Fibroblast of villous mesenchyme (primary cell): ENCODE measurements at regions not wholly inside any gene's neighbourhood (a gene's known extent, or its start where the extent isn't known, plus 50 kb on each side); places are given as distances from the start of the nearest gene placed in this dataset.
"Not testable (repeated sequence)": the region's sequence is repeated elsewhere in the genome, so short reads cannot be mapped to it uniquely, and the experiment has no call there.

ENCODE experiments used
- DNase-seq: peaks from one replicate; pipeline ENCODE4 v3.0.0-alpha.2; 2010; ENCODE audit warnings: low read depth
- H3K4me3 ChIP-seq: 2 replicates; pipeline ENCODE4 v1.5.1; 2011; ENCODE audit warnings: low read depth, mild to moderate bottlenecking, low read length
- TF ChIP-seq, protein P1 (sequence below): IDR thresholded peaks from 2 replicates; pipeline ENCODE4 v1.5.1; 2012; ENCODE audit warnings: low read depth, mild to moderate bottlenecking, low read length; ENCODE audit not compliant: insufficient read depth

DNA sequence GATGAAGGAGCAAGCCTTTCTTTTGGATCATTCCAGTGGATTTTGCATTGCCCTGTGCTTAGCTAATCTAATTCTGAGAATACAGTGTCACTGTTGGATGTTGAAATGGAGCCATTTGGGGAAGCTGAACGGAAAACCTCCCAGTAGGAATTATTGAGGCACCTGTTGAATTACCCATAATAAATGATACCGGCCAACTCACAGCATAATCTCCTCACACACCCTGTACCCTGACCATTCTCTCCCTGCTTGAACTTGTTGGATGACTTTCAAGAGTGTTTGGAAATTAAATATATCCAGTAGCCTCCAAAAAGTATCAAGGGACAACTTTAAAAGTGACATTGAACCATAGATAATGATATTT is 171.4 kb upstream of the HES1 start:
- no peak overlapping the region for H3K4me3 ChIP-seq
- TF ChIP-seq, protein P1, sequence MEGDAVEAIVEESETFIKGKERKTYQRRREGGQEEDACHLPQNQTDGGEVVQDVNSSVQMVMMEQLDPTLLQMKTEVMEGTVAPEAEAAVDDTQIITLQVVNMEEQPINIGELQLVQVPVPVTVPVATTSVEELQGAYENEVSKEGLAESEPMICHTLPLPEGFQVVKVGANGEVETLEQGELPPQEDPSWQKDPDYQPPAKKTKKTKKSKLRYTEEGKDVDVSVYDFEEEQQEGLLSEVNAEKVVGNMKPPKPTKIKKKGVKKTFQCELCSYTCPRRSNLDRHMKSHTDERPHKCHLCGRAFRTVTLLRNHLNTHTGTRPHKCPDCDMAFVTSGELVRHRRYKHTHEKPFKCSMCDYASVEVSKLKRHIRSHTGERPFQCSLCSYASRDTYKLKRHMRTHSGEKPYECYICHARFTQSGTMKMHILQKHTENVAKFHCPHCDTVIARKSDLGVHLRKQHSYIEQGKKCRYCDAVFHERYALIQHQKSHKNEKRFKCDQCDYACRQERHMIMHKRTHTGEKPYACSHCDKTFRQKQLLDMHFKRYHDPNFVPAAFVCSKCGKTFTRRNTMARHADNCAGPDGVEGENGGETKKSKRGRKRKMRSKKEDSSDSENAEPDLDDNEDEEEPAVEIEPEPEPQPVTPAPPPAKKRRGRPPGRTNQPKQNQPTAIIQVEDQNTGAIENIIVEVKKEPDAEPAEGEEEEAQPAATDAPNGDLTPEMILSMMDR = no peak
- DNase-seq = no peak

DNA sequence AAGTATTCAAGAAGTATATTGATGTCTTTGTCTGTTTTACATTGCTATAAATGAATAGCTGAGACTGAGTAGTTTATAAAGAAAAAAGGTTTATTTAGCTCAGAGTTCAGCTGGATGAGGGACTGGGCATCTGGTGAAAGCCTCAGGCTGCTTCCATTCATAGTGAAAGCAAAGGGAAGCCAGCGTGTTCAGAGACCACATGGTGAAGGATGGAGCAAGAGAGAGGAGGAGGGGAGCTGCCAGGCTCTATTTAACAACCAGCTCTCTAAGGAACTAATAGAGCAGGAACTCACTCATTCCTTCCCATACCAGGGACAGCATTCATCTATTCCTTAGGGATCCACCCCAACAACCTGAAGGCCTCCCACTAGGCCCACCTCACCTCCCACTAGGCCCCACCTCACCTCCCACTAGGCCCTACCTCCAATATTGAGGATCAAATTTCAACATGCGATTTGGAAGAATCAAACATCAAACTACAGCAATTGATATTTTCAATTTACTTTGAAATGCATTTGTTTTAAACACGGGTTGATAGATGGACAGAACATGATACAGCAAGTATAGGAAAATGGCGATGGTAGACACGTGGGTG is 167.5 kb upstream of the HES1 start:
- TF ChIP-seq, protein P1 = no peak
- DNase-seq = no peak

DNA sequence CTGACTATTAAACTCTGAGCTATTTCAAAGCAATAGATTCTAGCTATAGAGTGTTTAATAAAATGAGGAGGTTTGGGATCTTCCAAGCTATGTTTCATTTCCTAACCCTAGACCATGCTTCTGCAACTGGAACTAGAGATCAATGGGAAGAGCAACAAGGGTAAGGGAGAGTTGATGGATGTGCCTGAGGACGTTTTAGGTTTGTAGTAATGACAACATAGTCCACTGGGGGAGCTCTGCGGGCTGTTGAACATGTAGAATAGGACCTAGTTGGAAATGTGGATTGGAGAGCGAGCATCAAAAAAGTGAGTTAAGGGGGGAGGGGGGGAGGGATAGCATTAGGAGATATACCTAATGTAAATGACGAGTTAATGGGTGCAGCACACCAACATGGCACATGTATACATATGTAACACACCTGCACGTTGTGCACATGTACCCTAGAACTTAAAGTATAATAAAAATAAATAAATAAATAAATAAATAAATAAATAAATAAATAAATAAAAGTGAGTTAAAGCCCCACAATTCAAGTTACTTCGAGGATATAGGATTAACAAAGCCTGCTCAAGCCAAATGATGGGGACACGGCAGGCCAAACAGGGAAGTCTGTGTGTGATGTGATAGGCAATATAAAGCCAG is 165.7 kb upstream of the HES1 start:
- peak; percentile 65 for DNase-seq
- not testable (repeated sequence) for H3K4me3 ChIP-seq
- TF ChIP-seq, protein P1 = peak; percentile 64

More for the DNA sequence above, 167.5 kb upstream of the HES1 start:
- H3K4me3 ChIP-seq = no peak overlapping the region

DNA sequence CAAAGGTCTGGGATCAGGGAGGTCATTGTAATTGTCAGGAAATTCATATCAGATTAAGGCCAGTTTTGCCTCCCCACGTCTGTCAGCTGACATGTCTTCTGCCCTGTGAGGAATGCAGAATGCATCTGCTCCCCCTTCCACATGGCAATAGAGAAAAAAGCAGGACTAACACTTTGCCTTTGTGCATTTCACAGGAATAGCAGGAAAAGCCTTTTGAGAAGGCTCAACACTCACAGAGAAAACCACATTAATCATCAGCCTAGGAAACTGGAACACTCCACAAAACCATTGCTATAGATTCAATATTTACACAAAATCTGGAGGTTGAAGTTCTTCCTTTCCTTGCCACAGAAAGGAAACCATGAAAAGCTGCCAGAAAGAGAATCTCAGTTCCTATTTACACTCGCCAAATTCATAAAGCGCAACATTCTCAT is 165.2 kb upstream of the HES1 start:
- DNase-seq = no peak
- H3K4me3 ChIP-seq = no peak overlapping the region

DNA sequence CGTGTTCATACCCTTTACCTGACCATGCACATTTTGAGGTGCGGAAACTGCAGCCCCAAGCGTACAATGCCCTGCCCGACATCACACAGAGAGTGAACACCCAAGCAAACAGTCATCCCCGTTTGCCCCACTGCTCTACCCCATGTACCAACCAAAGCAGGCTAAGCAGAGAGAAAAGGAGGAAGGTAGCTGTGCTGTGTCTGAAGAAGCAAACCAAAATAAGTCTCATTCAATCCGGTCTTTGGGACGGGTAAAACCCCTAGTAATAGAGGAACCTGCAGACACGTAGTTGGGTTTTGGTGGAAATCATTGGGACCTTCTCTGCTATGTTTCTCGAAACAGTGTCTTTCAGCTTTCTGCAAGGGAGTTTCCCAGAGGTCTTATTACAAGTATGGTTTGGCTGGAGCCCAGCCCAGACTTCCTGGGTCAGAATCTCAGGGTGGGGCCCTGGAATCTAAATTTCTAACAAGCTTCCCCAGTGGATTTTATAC is 164.6 kb upstream of the HES1 start:
- H3K4me3 ChIP-seq = no peak overlapping the region
- TF ChIP-seq, protein P1 = no peak
- DNase-seq = peak; percentile 83

More for the DNA sequence above, 165.2 kb upstream of the HES1 start:
- TF ChIP-seq, protein P1 = no peak

DNA sequence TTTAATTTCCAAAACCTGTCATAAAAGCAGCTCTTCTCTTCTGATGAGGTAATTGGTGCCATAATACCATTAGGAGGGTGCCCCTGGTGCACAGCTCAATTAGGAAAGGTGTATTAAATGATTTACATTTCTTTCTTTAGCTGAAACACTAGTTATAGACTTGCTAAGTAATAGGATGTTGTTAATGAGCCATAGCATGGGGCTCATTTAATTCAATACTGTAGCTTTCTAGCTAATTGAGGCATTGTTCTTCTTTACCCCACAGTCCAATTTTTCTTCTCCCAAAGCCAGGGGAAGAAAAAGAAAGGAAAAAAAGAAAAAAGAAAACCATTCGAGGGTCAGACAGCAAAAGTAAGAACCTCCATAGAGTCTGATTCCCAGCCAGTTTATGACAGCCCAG is 164.0 kb upstream of the HES1 start:
- no peak for DNase-seq
- TF ChIP-seq, protein P1 = no peak
- no peak overlapping the region for H3K4me3 ChIP-seq
